Ectodermal cell (in vitro differentiated cells): ENCODE measurements at regions not wholly inside any gene's neighbourhood (a gene's known extent, or its start where the extent isn't known, plus 50 kb on each side); places are given as distances from the start of the nearest gene placed in this dataset.

Source experiments
- H3K27ac ChIP-seq: 2 replicates; pipeline ENCODE4 v1.7.0; 2013; ENCODE audit warnings: mild to moderate bottlenecking, low read depth, low read length; ENCODE audit not compliant: insufficient read depth, poor library complexity, severe bottlenecking
- H3K27me3 ChIP-seq: 2 replicates; pipeline ENCODE4 v1.7.0; 2013; ENCODE audit warnings: mild to moderate bottlenecking, low read length; ENCODE audit not compliant: insufficient read depth, control insufficient read depth, poor library complexity, severe bottlenecking
- H3K36me3 ChIP-seq: one replicate; pipeline ENCODE4 v1.7.0; 2013; ENCODE audit warnings: low read length; ENCODE audit not compliant: control insufficient read depth, insufficient read depth
- H3K4me1 ChIP-seq: one replicate; pipeline ENCODE4 v1.7.0; 2013; ENCODE audit warnings: low read length; ENCODE audit not compliant: control insufficient read depth, insufficient read depth
- H3K4me3 ChIP-seq: 2 replicates; pipeline ENCODE4 v1.7.0; 2013; ENCODE audit warnings: low read depth, low read length, control low read depth; ENCODE audit not compliant: insufficient read depth
- H3K9me3 ChIP-seq: 2 replicates; pipeline ENCODE4 v1.7.0; 2013; ENCODE audit warnings: mild to moderate bottlenecking, low read length, moderate library complexity; ENCODE audit not compliant: control insufficient read depth
- WGBS, 2 experiments: methylation state at CpG; one replicate each; pipeline ENCODE4 v1.1.7; 2013; ENCODE audit warnings: missing lambda C conversion rate in 2 of 2; 5-methylcytosine and 5-hydroxymethylcytosine counted together

- Histone ChIP-seq H3K36me3 (no peaks in the 10 kb centered on the region), H3K27me3 (no peaks in the 10 kb centered on the region), H3K4me3 (no peak overlapping the region), H3K9me3 (no peaks in the 10 kb centered on the region), H3K27ac (no peak overlapping the region), H3K4me1 (no peaks in the 10 kb centered on the region)
Measured at GRCh38 chr6:156311291-156311690, 465.9 kb upstream of the ARID1B start.

- WGBS, 2 experiments: 86 to 87% methylated on average over 6 of the region's 6 CpGs
- no peak overlapping the region for H3K27ac ChIP-seq
- H3K36me3 ChIP-seq: no peaks in the 10 kb centered on the region
- H3K9me3 ChIP-seq: no peaks in the 10 kb centered on the region
- no peaks in the 10 kb centered on the region for H3K27me3 ChIP-seq
- H3K4me1 ChIP-seq: no peaks in the 10 kb centered on the region
- no peak overlapping the region for H3K4me3 ChIP-seq
Measured at GRCh38 chr6:156310701-156311100, 466.5 kb upstream of the ARID1B start.

- Histone ChIP-seq H3K27me3 (no peaks in the 10 kb centered on the region), H3K36me3 (no peaks in the 10 kb centered on the region), H3K9me3 (no peaks in the 10 kb centered on the region), H3K4me1 (no peaks in the 10 kb centered on the region), H3K27ac (no peak overlapping the region), H3K4me3 (no peak overlapping the region)
- WGBS, 2 experiments: 91 to 94% methylated on average over 7 of the region's 7 CpGs
Measured at GRCh38 chr6:156309017-156309416, 468.2 kb upstream of the ARID1B start.

GRCh38 chr6:156308604-156309003 lies 468.6 kb upstream of the ARID1B start:
- no peaks in the 10 kb centered on the region for H3K9me3 ChIP-seq
- H3K4me1 ChIP-seq: no peaks in the 10 kb centered on the region
- H3K27ac ChIP-seq: no peak overlapping the region
- no peaks in the 10 kb centered on the region for H3K27me3 ChIP-seq
- WGBS, 2 experiments: 81 to 87% methylated on average over 3 of the region's 3 CpGs
- H3K36me3 ChIP-seq: no peaks in the 10 kb centered on the region
- H3K4me3 ChIP-seq: no peak overlapping the region

- Histone ChIP-seq H3K4me1 (no peaks in the 10 kb centered on the region), H3K36me3 (no peaks in the 10 kb centered on the region), H3K9me3 (no peaks in the 10 kb centered on the region), H3K27ac (no peak overlapping the region), H3K4me3 (no peak overlapping the region), H3K27me3 (no peaks in the 10 kb centered on the region)
- 93 to 98% methylated on average over 3 of the region's 3 CpGs for WGBS, 2 experiments
Measured at GRCh38 chr6:156306531-156306930, 470.6 kb upstream of the ARID1B start.

- 94 to 97% methylated on average over 1 of the region's 1 CpG for WGBS, 2 experiments
- Histone ChIP-seq H3K27me3 (no peaks in the 10 kb centered on the region), H3K4me3 (no peak overlapping the region), H3K36me3 (no peaks in the 10 kb centered on the region), H3K9me3 (no peaks in the 10 kb centered on the region), H3K27ac (no peak overlapping the region), H3K4me1 (no peaks in the 10 kb centered on the region)
Measured at GRCh38 chr6:156283091-156283490, 494.1 kb upstream of the ARID1B start.

GRCh38 chr6:156282087-156282486 lies 495.1 kb upstream of the ARID1B start:
- Histone ChIP-seq H3K27ac (no peak overlapping the region), H3K36me3 (no peaks in the 10 kb centered on the region), H3K4me3 (no peak overlapping the region), H3K9me3 (no peaks in the 10 kb centered on the region), H3K27me3 (no peaks in the 10 kb centered on the region), H3K4me1 (no peaks in the 10 kb centered on the region)
- WGBS, 2 experiments: 83 to 94% methylated on average over 1 of the region's 1 CpG

- Histone ChIP-seq H3K4me3 (no peak overlapping the region), H3K36me3 (no peaks in the 10 kb centered on the region), H3K27ac (no peak overlapping the region), H3K9me3 (no peaks in the 10 kb centered on the region), H3K4me1 (no peaks in the 10 kb centered on the region), H3K27me3 (no peaks in the 10 kb centered on the region)
- WGBS, 2 experiments: 88 to 91% methylated on average over 2 of the region's 4 CpGs
Measured at GRCh38 chr6:156281266-156281665, 495.9 kb upstream of the ARID1B start.

GRCh38 chr6:156280065-156280464 lies 497.1 kb upstream of the ARID1B start:
- WGBS, 2 experiments: 97% methylated on average over 4 of the region's 4 CpGs
- no peak overlapping the region for H3K27ac ChIP-seq

GRCh38 chr6:156279261-156279969 lies 497.8 kb upstream of the ARID1B start:
- Histone ChIP-seq H3K4me1 (no peaks in the 10 kb centered on the region), H3K4me3 (no peak overlapping the region), H3K27ac (no peak overlapping the region), H3K36me3 (no peaks in the 10 kb centered on the region), H3K27me3 (no peaks in the 10 kb centered on the region), H3K9me3 (no peaks in the 10 kb centered on the region)
- WGBS, 2 experiments: 93 to 100% methylated on average over 2 to 3 of the region's 3 CpGs

More at GRCh38 chr6:156280065-156280464, 497.1 kb upstream of the ARID1B start:
- no peaks in the 10 kb centered on the region for H3K4me1 ChIP-seq
- no peak overlapping the region for H3K4me3 ChIP-seq
- H3K27me3 ChIP-seq: no peaks in the 10 kb centered on the region
- no peaks in the 10 kb centered on the region for H3K36me3 ChIP-seq
- H3K9me3 ChIP-seq: no peaks in the 10 kb centered on the region
